ENCODE measurements at regions not wholly inside any gene's neighbourhood (a gene's known extent, or its start where the extent isn't known, plus 50 kb on each side); places are given as distances from the start of the nearest gene placed in this dataset.

- TF ChIP-seq EZH2 (IDR thresholded peaks at IDR 0.05; ENCODE audit: low read length, unreplicated experiment) (no peak), EZH2phosphoT487 (IDR thresholded peaks at IDR 0.05; ENCODE audit: borderline replicate concordance, low read length) (no peak), CTCF (conservative IDR thresholded peaks at IDR 0.05; ENCODE audit: low read depth, low read length) (no peak)
- Histone ChIP-seq H3F3A (ENCODE audit: low read length, unreplicated experiment) (no peaks in the 10 kb centered on the region), H3K9ac (ENCODE audit: low read length) (no peak overlapping the region), H3K9me2 (replicated peaks; ENCODE audit: low read length) (no peaks in the 10 kb centered on the region), H2AFZ (ENCODE audit: low read length) (no peak overlapping the region), H3K36me3 (ENCODE audit: low read depth, low read length) (no peaks in the 10 kb centered on the region), H3K27me3 (ENCODE audit: low read length) (no peaks in the 10 kb centered on the region), H3K27ac (ENCODE audit: low read length) (no peak overlapping the region), H3K4me1 (ENCODE audit: insufficient read depth, low read length) (no peaks in the 10 kb centered on the region), H3K79me2 (ENCODE audit: low read length) (no peaks in the 10 kb centered on the region), H4K20me1 (ENCODE audit: low read length) (no peaks in the 10 kb centered on the region), H3K4me2 (ENCODE audit: low read length) (no peak overlapping the region), H3K9me3 (ENCODE audit: low read length) (0 out of 2 replicates have a peak, but pooled peaks cover 8% of the 10 kb centered on the region), H3K4me3 (ENCODE audit: low read length) (no peak overlapping the region)
- ChIA-PET CTCF (no interaction called here), POLR2A (ENCODE audit: unreplicated experiment) (no interaction called here)
- intact Hi-C loops (cut with micrococcal nuclease) = no loop called here
- ATAC-seq = no peak
- DNase-seq = no peak
- no TSS peak for BruUV-seq (replicated peaks)
Measured at GRCh38 chr14:25945746-25946145, 652.1 kb downstream of the NOVA1 start.

GRCh38 chr14:25944020-25944419, 653.8 kb downstream of the NOVA1 start:
- no peaks in the 10 kb centered on the region for H3F3A ChIP-seq (ENCODE audit: low read length, unreplicated experiment)
- no peaks in the 10 kb centered on the region for H4K20me1 ChIP-seq (ENCODE audit: low read length)
- no peaks in the 10 kb centered on the region for H3K36me3 ChIP-seq (ENCODE audit: low read depth, low read length)
- intact Hi-C loops (cut with micrococcal nuclease) = no loop called here
- no peak for TF ChIP-seq CTCF (conservative IDR thresholded peaks at IDR 0.05; ENCODE audit: low read depth, low read length)
- TF ChIP-seq EZH2 (IDR thresholded peaks at IDR 0.05; ENCODE audit: low read length, unreplicated experiment) = no peak
- TF ChIP-seq EZH2phosphoT487 (IDR thresholded peaks at IDR 0.05; ENCODE audit: borderline replicate concordance, low read length) = no peak
- ATAC-seq (no peak), DNase-seq (no peak)
- H3K79me2 ChIP-seq (ENCODE audit: low read length) = no peaks in the 10 kb centered on the region
- peak overlapping the region; percentile 45; the same call in 1 of the 2 replicates for H2AFZ ChIP-seq (ENCODE audit: low read length)
- H3K4me1 ChIP-seq (ENCODE audit: insufficient read depth, low read length) = no peaks in the 10 kb centered on the region
- no peak overlapping the region for H3K4me2 ChIP-seq (ENCODE audit: low read length)
- POLR2A ChIA-PET (ENCODE audit: unreplicated experiment) = no interaction called here
- no peak overlapping the region for H3K27ac ChIP-seq (ENCODE audit: low read length)
- H3K9ac ChIP-seq (ENCODE audit: low read length) = no peak overlapping the region
- no peak overlapping the region for H3K4me3 ChIP-seq (ENCODE audit: low read length)
- 0 out of 2 replicates have a peak, but pooled peaks cover 22% of the 10 kb centered on the region for H3K9me3 ChIP-seq (ENCODE audit: low read length)
- CTCF ChIA-PET = no interaction called here
- BruUV-seq (replicated peaks) = no TSS peak
- H3K9me2 ChIP-seq (replicated peaks; ENCODE audit: low read length) = no peaks in the 10 kb centered on the region
- H3K27me3 ChIP-seq (ENCODE audit: low read length) = no peaks in the 10 kb centered on the region

GRCh38 chr14:25943329-25943728, 654.5 kb downstream of the NOVA1 start:
- H3K4me3 ChIP-seq (ENCODE audit: low read length) = no peak overlapping the region

More at GRCh38 chr14:25943329-25943728, 654.5 kb downstream of the NOVA1 start:
- H3K27ac ChIP-seq (ENCODE audit: low read length) = no peak overlapping the region
- no peak for ATAC-seq
- TF ChIP-seq EZH2 (IDR thresholded peaks at IDR 0.05; ENCODE audit: low read length, unreplicated experiment) (no peak), CTCF (conservative IDR thresholded peaks at IDR 0.05; ENCODE audit: low read depth, low read length) (no peak), EZH2phosphoT487 (IDR thresholded peaks at IDR 0.05; ENCODE audit: borderline replicate concordance, low read length) (no peak)
- BruUV-seq (replicated peaks) = no TSS peak
- intact Hi-C loops (cut with micrococcal nuclease) = no loop called here
- no peaks in the 10 kb centered on the region for H3F3A ChIP-seq (ENCODE audit: low read length, unreplicated experiment)
- H3K4me2 ChIP-seq (ENCODE audit: low read length) = no peak overlapping the region
- DNase-seq = no peak
- H4K20me1 ChIP-seq (ENCODE audit: low read length) = no peaks in the 10 kb centered on the region
- H3K36me3 ChIP-seq (ENCODE audit: low read depth, low read length) = no peaks in the 10 kb centered on the region
- ChIA-PET CTCF (no interaction called here), POLR2A (ENCODE audit: unreplicated experiment) (no interaction called here)
- no peaks in the 10 kb centered on the region for H3K27me3 ChIP-seq (ENCODE audit: low read length)
- H3K9me3 ChIP-seq (ENCODE audit: low read length) = 0 out of 2 replicates have a peak, but pooled peaks cover 24% of the 10 kb centered on the region
- no peak overlapping the region for H2AFZ ChIP-seq (ENCODE audit: low read length)
- no peaks in the 10 kb centered on the region for H3K4me1 ChIP-seq (ENCODE audit: insufficient read depth, low read length)
- no peaks in the 10 kb centered on the region for H3K79me2 ChIP-seq (ENCODE audit: low read length)
- no peaks in the 10 kb centered on the region for H3K9me2 ChIP-seq (replicated peaks; ENCODE audit: low read length)
- H3K9ac ChIP-seq (ENCODE audit: low read length) = no peak overlapping the region
